Activated naive CD4-positive, alpha-beta T cell treated with anti-CD3 and anti-CD28 coated beads for 36 hours (primary cell): ENCODE measurements at regions not wholly inside any gene's neighbourhood (a gene's known extent, or its start where the extent isn't known, plus 50 kb on each side); places are given as distances from the start of the nearest gene placed in this dataset.

Experiments
- CTCF ChIA-PET: fragments of 350-600 bp; sonication (Branson Sonifier 250); formaldehyde crosslinking; loops from one replicate; lab custom pipeline; 2021; ENCODE audit warnings: antibody characterized with exemption; lab: Charles Lee
- DNase-seq: peaks from one replicate; pipeline ENCODE4 v3.0.0-alpha.2; 2020
- H3K27ac Mint-ChIP-seq: one replicate; pipeline ENCODE4 v1.8.0; 2021; ENCODE audit warnings: mild to moderate bottlenecking, mixed read lengths
- H3K27me3 Mint-ChIP-seq: one replicate; pipeline ENCODE4 v1.8.0; 2021; ENCODE audit warnings: low read depth, mixed read lengths
- H3K36me3 Mint-ChIP-seq: one replicate; pipeline ENCODE4 v1.8.0; 2021; ENCODE audit warnings: low read depth, mixed read lengths
- H3K4me1 Mint-ChIP-seq: one replicate; pipeline ENCODE4 v1.8.0; 2021; ENCODE audit warnings: low read depth, mixed read lengths
- H3K4me3 Mint-ChIP-seq: one replicate; pipeline ENCODE4 v1.8.0; 2021; ENCODE audit warnings: mild to moderate bottlenecking, moderate library complexity, mixed read lengths
- H3K9me3 Mint-ChIP-seq: one replicate; pipeline ENCODE4 v1.8.0; 2021; ENCODE audit warnings: mixed read lengths
- intact Hi-C: fragments of 100-400 bp; cut with micrococcal nuclease; formaldehyde crosslinking; loops from one replicate; pipeline ENCODE4 v1.15.1; 2023

DNA sequence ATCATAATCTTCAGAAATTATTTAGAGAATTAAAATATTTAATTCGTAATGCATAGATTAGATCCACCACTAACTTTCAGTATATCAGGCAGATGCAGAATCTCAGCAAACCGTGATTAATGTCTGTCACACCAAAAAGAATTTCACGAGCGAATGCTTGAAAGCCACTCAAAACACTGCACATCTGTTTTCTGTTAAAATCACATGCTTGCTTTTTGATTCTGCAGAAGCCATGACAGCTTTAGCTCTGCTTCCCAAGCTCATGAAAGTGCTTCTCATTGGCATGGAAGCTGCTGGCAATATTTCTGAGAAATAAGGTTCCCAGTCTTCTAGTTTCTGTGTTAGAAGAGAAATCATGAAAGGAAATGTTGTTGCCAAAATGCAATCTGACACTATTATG lies 837.8 kb upstream of the LRRN3 start:
- H3K4me1 Mint-ChIP-seq, result no peaks in the 10 kb centered on the region
- intact Hi-C loops, result no loop called here
- CTCF ChIA-PET, result no interaction called here
- no peaks in the 10 kb centered on the region for H3K27me3 Mint-ChIP-seq
- H3K9me3 Mint-ChIP-seq, result no peaks in the 10 kb centered on the region
- no peak overlapping the region for H3K27ac Mint-ChIP-seq
- no peaks in the 10 kb centered on the region for H3K36me3 Mint-ChIP-seq
- no peak for DNase-seq
- no peak overlapping the region for H3K4me3 Mint-ChIP-seq

- intact Hi-C loops, result no loop called here
- CTCF ChIA-PET, result interaction anchor here (0.5 to 0.7 kb wide), 2 partner anchors 23 to 71 kb away, joined by 3 read pairs; no protein-coding TSS in a partner anchor
- Mint-ChIP-seq H3K4me3 (no peak overlapping the region), H3K27me3 (peaks cover 2% of the 10 kb centered on the region), H3K9me3 (no peaks in the 10 kb centered on the region), H3K27ac (no peak overlapping the region), H3K36me3 (no peaks in the 10 kb centered on the region), H3K4me1 (no peaks in the 10 kb centered on the region)
- DNase-seq, result no peak
Observed at GRCh38 chr7:110257673-110258072, 833.3 kb upstream of the LRRN3 start.

DNA sequence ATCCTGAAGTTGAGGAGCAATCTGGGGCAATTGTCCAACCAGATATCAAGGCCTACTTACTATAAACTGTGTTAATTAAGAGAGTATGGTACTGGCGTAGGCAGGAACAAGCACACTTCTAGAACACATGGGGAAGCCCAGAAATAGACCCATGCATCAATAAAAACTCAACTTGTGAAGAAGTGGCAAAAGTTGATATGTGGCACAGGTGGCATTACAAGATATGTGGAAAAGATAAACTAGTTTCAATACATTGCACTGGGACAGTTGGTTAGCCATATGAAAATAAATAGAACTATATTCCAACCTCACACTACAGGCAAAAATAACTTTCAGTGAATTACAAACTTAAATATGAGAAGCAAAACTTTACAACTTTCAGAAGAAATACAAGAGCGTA lies 828.7 kb upstream of the LRRN3 start:
- CTCF ChIA-PET, result interaction anchor here (0.6 kb wide), 1 partner anchor 1759 kb away, joined by 3 read pairs; no protein-coding TSS in a partner anchor
- no peaks in the 10 kb centered on the region for H3K36me3 Mint-ChIP-seq
- H3K27ac Mint-ChIP-seq, result no peak overlapping the region
- no peaks in the 10 kb centered on the region for H3K9me3 Mint-ChIP-seq
- no peak overlapping the region for H3K4me3 Mint-ChIP-seq
- H3K27me3 Mint-ChIP-seq, result peaks cover 2% of the 10 kb centered on the region
- no peaks in the 10 kb centered on the region for H3K4me1 Mint-ChIP-seq
- DNase-seq, result no peak
- intact Hi-C loops, result no loop called here

GRCh38 chr7:110264288-110264687 lies 826.6 kb upstream of the LRRN3 start:
- Mint-ChIP-seq H3K27ac (no peak overlapping the region), H3K36me3 (no peaks in the 10 kb centered on the region), H3K9me3 (no peaks in the 10 kb centered on the region), H3K27me3 (peaks cover 5% of the 10 kb centered on the region), H3K4me1 (no peaks in the 10 kb centered on the region), H3K4me3 (no peak overlapping the region)
- CTCF ChIA-PET, result no interaction called here
- no peak for DNase-seq
- intact Hi-C loops, result no loop called here

DNA sequence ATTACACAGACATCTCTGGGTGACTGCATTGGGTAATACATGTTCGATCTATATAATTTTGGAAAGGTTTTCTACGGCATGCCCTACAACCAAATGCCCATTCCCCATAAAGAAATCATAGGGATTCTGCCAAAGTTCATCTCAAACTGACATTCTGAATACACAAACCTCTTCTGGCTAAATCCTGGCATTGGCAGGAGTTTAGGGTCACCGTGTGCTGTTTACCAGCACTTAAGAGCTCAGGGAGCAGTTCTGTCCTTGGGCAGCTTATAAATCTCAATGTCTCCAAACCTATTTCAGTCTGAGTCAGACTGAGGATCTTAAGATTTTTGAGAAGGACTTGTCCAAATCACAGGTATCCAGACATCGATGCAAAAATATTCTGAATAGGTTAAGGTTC lies 809.6 kb upstream of the LRRN3 start:
- CTCF ChIA-PET, result no interaction called here
- Mint-ChIP-seq H3K27me3 (no peaks in the 10 kb centered on the region), H3K36me3 (no peaks in the 10 kb centered on the region), H3K4me1 (no peaks in the 10 kb centered on the region), H3K27ac (no peak overlapping the region), H3K4me3 (no peak overlapping the region), H3K9me3 (no peaks in the 10 kb centered on the region)
- DNase-seq, result no peak
- intact Hi-C loops, result no loop called here

DNA sequence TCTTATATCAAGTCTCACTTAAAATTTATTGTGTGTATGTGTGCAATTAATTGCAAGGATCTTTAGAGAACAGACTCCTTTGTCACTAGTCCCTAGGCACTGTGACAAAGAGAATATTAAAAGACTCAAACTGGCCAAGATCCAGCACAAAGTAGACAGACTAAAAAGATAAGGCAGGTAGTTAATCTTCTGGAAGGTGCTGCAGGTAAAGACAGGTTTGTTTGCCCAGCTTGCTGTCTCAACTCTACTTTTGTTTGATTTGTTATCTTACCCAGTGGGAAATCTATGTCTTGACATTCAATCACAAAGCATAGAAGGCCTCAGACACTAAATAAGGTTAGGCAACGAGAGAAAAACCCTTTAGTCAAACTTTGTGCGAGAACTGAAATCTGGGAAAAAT lies 807.9 kb upstream of the LRRN3 start:
- CTCF ChIA-PET, result no interaction called here
- DNase-seq, result no peak
- intact Hi-C loops, result no loop called here
- Mint-ChIP-seq H3K27me3 (no peaks in the 10 kb centered on the region), H3K9me3 (no peaks in the 10 kb centered on the region), H3K36me3 (no peaks in the 10 kb centered on the region), H3K4me1 (no peaks in the 10 kb centered on the region), H3K27ac (no peak overlapping the region), H3K4me3 (no peak overlapping the region)

- no peaks in the 10 kb centered on the region for H3K4me1 Mint-ChIP-seq
Observed at GRCh38 chr7:110291430-110291829, 799.5 kb upstream of the LRRN3 start.

DNA sequence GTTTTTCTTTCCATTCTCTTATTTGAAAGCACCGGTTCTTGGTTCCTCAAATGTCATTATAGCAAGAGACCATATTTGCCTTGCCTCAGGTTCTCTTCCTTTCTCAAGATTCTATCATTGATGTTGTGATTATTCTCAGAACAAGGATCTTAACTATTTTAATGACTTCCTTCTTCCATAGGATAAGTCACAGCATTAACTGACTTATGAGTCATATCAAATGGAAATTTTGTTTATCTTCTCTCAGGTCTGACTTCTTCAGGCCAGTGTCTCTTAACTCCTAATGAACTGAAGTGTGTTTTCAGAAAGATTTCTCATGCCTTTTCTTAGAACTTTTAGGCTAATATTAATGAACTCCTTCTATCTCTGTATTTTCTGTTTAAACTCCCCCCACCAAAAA lies 794.6 kb upstream of the LRRN3 start:
- Mint-ChIP-seq H3K9me3 (no peaks in the 10 kb centered on the region), H3K27ac (no peak overlapping the region), H3K36me3 (no peaks in the 10 kb centered on the region), H3K27me3 (peaks cover 6% of the 10 kb centered on the region), H3K4me1 (no peaks in the 10 kb centered on the region), H3K4me3 (no peak overlapping the region)
- CTCF ChIA-PET, result no interaction called here
- intact Hi-C loops, result no loop called here
- DNase-seq, result no peak

More at GRCh38 chr7:110291430-110291829, 799.5 kb upstream of the LRRN3 start:
- no peak overlapping the region for H3K4me3 Mint-ChIP-seq
- DNase-seq, result no peak
- intact Hi-C loops, result no loop called here
- H3K27ac Mint-ChIP-seq, result no peak overlapping the region
- no peaks in the 10 kb centered on the region for H3K9me3 Mint-ChIP-seq
- peaks cover 2% of the 10 kb centered on the region for H3K27me3 Mint-ChIP-seq
- CTCF ChIA-PET, result no interaction called here
- no peaks in the 10 kb centered on the region for H3K36me3 Mint-ChIP-seq

GRCh38 chr7:110307776-110308175 lies 783.2 kb upstream of the LRRN3 start:
- intact Hi-C loops, result no loop called here

DNA sequence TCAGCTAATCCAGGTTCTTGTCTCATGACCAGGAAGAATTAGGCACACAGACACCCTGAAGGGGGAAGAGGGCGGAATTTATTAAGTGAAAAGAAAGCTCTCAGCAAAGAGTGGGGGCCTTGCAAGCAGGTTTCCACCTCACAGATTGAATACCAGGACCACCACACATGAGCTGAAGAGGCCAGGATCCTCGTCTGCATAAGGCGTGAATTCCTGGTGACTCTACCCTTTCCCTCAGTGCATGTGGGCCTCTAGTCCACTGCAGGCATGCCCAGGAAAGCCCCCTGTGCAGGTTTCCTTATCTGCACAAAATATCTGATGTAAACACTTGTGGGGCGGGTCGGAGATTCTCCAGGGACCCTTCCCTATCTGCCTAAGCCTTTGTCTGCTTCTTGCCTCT lies 782.1 kb upstream of the LRRN3 start:
- intact Hi-C loops, result no loop called here
- Mint-ChIP-seq H3K27ac (no peak overlapping the region), H3K36me3 (no peaks in the 10 kb centered on the region), H3K9me3 (no peaks in the 10 kb centered on the region), H3K4me3 (no peak overlapping the region), H3K4me1 (no peaks in the 10 kb centered on the region), H3K27me3 (no peaks in the 10 kb centered on the region)
- CTCF ChIA-PET, result no interaction called here
- DNase-seq, result no peak

More at GRCh38 chr7:110307776-110308175, 783.2 kb upstream of the LRRN3 start:
- Mint-ChIP-seq H3K9me3 (no peaks in the 10 kb centered on the region), H3K27ac (no peak overlapping the region), H3K4me3 (no peak overlapping the region), H3K27me3 (no peaks in the 10 kb centered on the region), H3K4me1 (no peaks in the 10 kb centered on the region), H3K36me3 (no peaks in the 10 kb centered on the region)
- DNase-seq, result no peak
- CTCF ChIA-PET, result no interaction called here

GRCh38 chr7:110309941-110310340 lies 781.0 kb upstream of the LRRN3 start:
- no peak overlapping the region for H3K4me3 Mint-ChIP-seq

DNA sequence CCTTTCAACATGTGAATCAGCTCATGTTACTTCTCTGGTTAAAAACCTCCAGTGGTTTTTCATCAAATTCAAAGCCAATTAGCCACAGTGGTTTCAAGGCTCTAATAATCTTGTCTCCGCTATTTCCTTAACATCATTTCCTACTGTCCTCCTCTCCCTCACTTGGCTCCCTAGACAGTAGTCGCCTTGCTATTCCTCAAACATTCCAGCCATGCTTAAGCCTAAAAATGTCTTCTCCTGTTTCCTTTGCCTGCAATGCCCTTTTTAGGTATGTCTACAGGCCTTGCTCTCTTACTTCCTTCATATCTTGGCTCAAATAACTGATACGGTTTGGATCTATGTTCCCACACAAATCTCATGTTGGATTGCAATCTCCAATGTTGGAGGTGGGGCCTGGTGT lies 779.4 kb upstream of the LRRN3 start:
- H3K4me3 Mint-ChIP-seq, result no peak overlapping the region
- H3K27ac Mint-ChIP-seq, result no peak overlapping the region
- H3K9me3 Mint-ChIP-seq, result no peaks in the 10 kb centered on the region
- DNase-seq, result no peak
- peaks cover 2% of the 10 kb centered on the region for H3K27me3 Mint-ChIP-seq
- intact Hi-C loops, result no loop called here
- H3K4me1 Mint-ChIP-seq, result no peaks in the 10 kb centered on the region
- H3K36me3 Mint-ChIP-seq, result no peaks in the 10 kb centered on the region
- CTCF ChIA-PET, result no interaction called here

More at GRCh38 chr7:110309941-110310340, 781.0 kb upstream of the LRRN3 start:
- no peak for DNase-seq
- H3K27ac Mint-ChIP-seq, result no peak overlapping the region
- no peaks in the 10 kb centered on the region for H3K36me3 Mint-ChIP-seq
- H3K27me3 Mint-ChIP-seq, result no peaks in the 10 kb centered on the region
- no peaks in the 10 kb centered on the region for H3K9me3 Mint-ChIP-seq
- no peaks in the 10 kb centered on the region for H3K4me1 Mint-ChIP-seq
- intact Hi-C loops, result no loop called here
- CTCF ChIA-PET, result no interaction called here

GRCh38 chr7:110317541-110318265 lies 773.2 kb upstream of the LRRN3 start:
- CTCF ChIA-PET, result no interaction called here
- peaks cover 2% of the 10 kb centered on the region for H3K36me3 Mint-ChIP-seq

More at GRCh38 chr7:110317541-110318265, 773.2 kb upstream of the LRRN3 start:
- Mint-ChIP-seq H3K9me3 (peaks cover 7% of the 10 kb centered on the region), H3K27me3 (peaks cover 2% of the 10 kb centered on the region), H3K27ac (no peak overlapping the region), H3K4me1 (no peaks in the 10 kb centered on the region), H3K4me3 (no peak overlapping the region)
- intact Hi-C loops, result no loop called here
- DNase-seq, result peak; percentile 4
